Fibroblast of mammary gland (primary cell): ENCODE measurements at regions not wholly inside any gene's neighbourhood (a gene's known extent, or its start where the extent isn't known, plus 50 kb on each side); places are given as distances from the start of the nearest gene placed in this dataset.

Source experiments
- DNase-seq: peaks from one replicate; pipeline ENCODE4 v3.0.0-alpha.2; 2010; ENCODE audit warnings: low read depth
- H3K4me3 ChIP-seq: 2 replicates; pipeline ENCODE4 v1.5.1; 2011; ENCODE audit warnings: low read depth, mild to moderate bottlenecking, low read length, moderate library complexity; ENCODE audit not compliant: control insufficient read depth
- CTCF ChIP-seq: conservative IDR thresholded peaks from 2 replicates; pipeline ENCODE4 v1.5.1; 2011; ENCODE audit warnings: low read depth, low read length, inconsistent platforms; ENCODE audit not compliant: control insufficient read depth, insufficient read depth

GRCh38 chr14:30142216-30142615 lies 214.6 kb upstream of the PRKD1 start:
- TF ChIP-seq CTCF, result no peak
- peak; percentile 22 for DNase-seq
- H3K4me3 ChIP-seq, result no peak overlapping the region

- DNase-seq, result peak; percentile 17
- H3K4me3 ChIP-seq, result no peak overlapping the region
- no peak for TF ChIP-seq CTCF
Observed at GRCh38 chr14:30143627-30144026, 216.0 kb upstream of the PRKD1 start.

GRCh38 chr14:30153717-30154116 lies 226.1 kb upstream of the PRKD1 start:
- peak; percentile 21 for DNase-seq
- TF ChIP-seq CTCF, result no peak

GRCh38 chr14:30156571-30156970 lies 228.9 kb upstream of the PRKD1 start:
- no peak for TF ChIP-seq CTCF
- no peak overlapping the region for H3K4me3 ChIP-seq
- no peak for DNase-seq

More at GRCh38 chr14:30153717-30154116, 226.1 kb upstream of the PRKD1 start:
- H3K4me3 ChIP-seq, result no peak overlapping the region

- no peak for DNase-seq
- H3K4me3 ChIP-seq, result no peak overlapping the region
- no peak for TF ChIP-seq CTCF
Observed at GRCh38 chr14:30158299-30158698, 230.7 kb upstream of the PRKD1 start.

GRCh38 chr14:30159374-30159773 lies 231.7 kb upstream of the PRKD1 start:
- no peak overlapping the region for H3K4me3 ChIP-seq
- no peak for TF ChIP-seq CTCF
- DNase-seq, result no peak

DNA sequence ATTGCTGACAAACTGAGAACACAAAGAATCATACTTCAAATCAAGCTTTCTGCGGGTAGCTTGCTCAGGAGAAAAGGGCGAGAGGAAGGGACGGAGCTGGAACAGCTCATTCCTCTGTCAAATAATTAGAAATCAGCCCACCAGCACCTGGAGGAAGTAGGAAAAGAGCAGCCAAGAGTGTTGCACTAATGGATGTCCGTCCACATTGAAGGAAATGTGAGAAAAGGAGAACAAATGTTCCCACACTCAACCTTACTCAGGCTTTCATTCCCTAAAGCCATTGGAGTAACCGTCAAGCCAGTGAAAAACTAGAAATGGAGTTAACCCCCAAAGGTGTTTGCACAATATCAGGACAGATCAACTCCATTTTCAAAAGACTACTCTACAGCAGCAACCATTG lies 233.0 kb upstream of the PRKD1 start:
- no peak overlapping the region for H3K4me3 ChIP-seq
- DNase-seq, result no peak
- TF ChIP-seq CTCF, result no peak
